Activated CD4-positive, alpha-beta memory T cell treated with anti-CD3 and anti-CD28 coated beads for 36 hours (primary cell): ENCODE measurements at regions not wholly inside any gene's neighbourhood (a gene's known extent, or its start where the extent isn't known, plus 50 kb on each side); places are given as distances from the start of the nearest gene placed in this dataset.
"Not testable (repeated sequence)": the region's sequence is repeated elsewhere in the genome, so short reads cannot be mapped to it uniquely, and the experiment has no call there.

Source experiments
- CTCF ChIA-PET: fragments of 350-600 bp; sonication (Branson Sonifier 250); formaldehyde crosslinking; loops from one replicate; lab custom pipeline; 2021; ENCODE audit warnings: antibody characterized with exemption, inconsistent platforms; lab: Charles Lee
- POLR2A ChIA-PET: fragments of 350-600 bp; sonication (Branson Sonifier 250); formaldehyde crosslinking; loops from one replicate; lab custom pipeline; 2021; ENCODE audit warnings: antibody characterized with exemption; lab: Charles Lee
- DNase-seq: peaks from one replicate; pipeline ENCODE4 v3.0.0-alpha.2; 2020
- H3K27ac Mint-ChIP-seq: one replicate; pipeline ENCODE4 v1.8.0; 2021; ENCODE audit warnings: mixed read lengths
- H3K27me3 Mint-ChIP-seq: one replicate; pipeline ENCODE4 v1.8.0; 2021; ENCODE audit warnings: mixed read lengths
- H3K36me3 Mint-ChIP-seq: one replicate; pipeline ENCODE4 v1.8.0; 2021; ENCODE audit warnings: mixed read lengths
- H3K4me1 Mint-ChIP-seq: one replicate; pipeline ENCODE4 v1.8.0; 2021; ENCODE audit warnings: low read depth, mixed read lengths
- H3K4me3 Mint-ChIP-seq: one replicate; pipeline ENCODE4 v1.8.0; 2021; ENCODE audit warnings: mild to moderate bottlenecking, mixed read lengths
- H3K9me3 Mint-ChIP-seq: one replicate; pipeline ENCODE4 v1.8.0; 2021; ENCODE audit warnings: mixed read lengths
- intact Hi-C: fragments of 100-400 bp; cut with micrococcal nuclease; formaldehyde crosslinking; loops from one replicate; pipeline ENCODE4 v1.15.1; 2023

GRCh38 chr1:221971035-221971434 lies 229.1 kb upstream of the DUSP10 start:
- H3K9me3 Mint-ChIP-seq, H3K4me1 Mint-ChIP-seq, H3K27me3 Mint-ChIP-seq, CTCF ChIA-PET, intact Hi-C loops, H3K27ac Mint-ChIP-seq, H3K36me3 Mint-ChIP-seq, DNase-seq, POLR2A ChIA-PET, H3K4me3 Mint-ChIP-seq: not testable (repeated sequence)

- H3K36me3 Mint-ChIP-seq, H3K4me3 Mint-ChIP-seq, H3K9me3 Mint-ChIP-seq, POLR2A ChIA-PET, H3K4me1 Mint-ChIP-seq, H3K27ac Mint-ChIP-seq, intact Hi-C loops, DNase-seq, H3K27me3 Mint-ChIP-seq, CTCF ChIA-PET: not testable (repeated sequence)
Observed at GRCh38 chr1:221969298-221969858, 227.5 kb upstream of the DUSP10 start.

- DNase-seq, H3K9me3 Mint-ChIP-seq, H3K36me3 Mint-ChIP-seq, H3K4me3 Mint-ChIP-seq, CTCF ChIA-PET, H3K4me1 Mint-ChIP-seq, H3K27me3 Mint-ChIP-seq, POLR2A ChIA-PET, H3K27ac Mint-ChIP-seq, intact Hi-C loops: not testable (repeated sequence)
Observed at GRCh38 chr1:221967538-221967937, 225.6 kb upstream of the DUSP10 start.

- CTCF ChIA-PET, DNase-seq, H3K9me3 Mint-ChIP-seq, H3K4me3 Mint-ChIP-seq, intact Hi-C loops, H3K36me3 Mint-ChIP-seq, H3K27ac Mint-ChIP-seq, POLR2A ChIA-PET, H3K27me3 Mint-ChIP-seq, H3K4me1 Mint-ChIP-seq: not testable (repeated sequence)
Observed at GRCh38 chr1:221966888-221967287, 225.0 kb upstream of the DUSP10 start.

- DNase-seq, POLR2A ChIA-PET, H3K27ac Mint-ChIP-seq, H3K36me3 Mint-ChIP-seq, H3K9me3 Mint-ChIP-seq, CTCF ChIA-PET, intact Hi-C loops, H3K4me3 Mint-ChIP-seq, H3K27me3 Mint-ChIP-seq: not testable (repeated sequence)
- peaks cover 14% of the 10 kb centered on the region for H3K4me1 Mint-ChIP-seq
Observed at GRCh38 chr1:221965891-221966290, 224.0 kb upstream of the DUSP10 start.

- Mint-ChIP-seq H3K9me3 (no peaks in the 10 kb centered on the region), H3K36me3 (no peaks in the 10 kb centered on the region), H3K27me3 (no peaks in the 10 kb centered on the region), H3K4me1 (peaks cover 14% of the 10 kb centered on the region), H3K4me3 (no peak overlapping the region), H3K27ac (no peak overlapping the region)
- ChIA-PET POLR2A (no interaction called here), CTCF (no interaction called here)
- no peak for DNase-seq
- intact Hi-C loops, result no loop called here
Observed at GRCh38 chr1:221965252-221965651, 223.4 kb upstream of the DUSP10 start.

- intact Hi-C loops, result no loop called here
- DNase-seq, result no peak
- Mint-ChIP-seq H3K4me3 (no peak overlapping the region), H3K4me1 (peaks cover 14% of the 10 kb centered on the region), H3K36me3 (no peaks in the 10 kb centered on the region), H3K9me3 (no peaks in the 10 kb centered on the region), H3K27me3 (no peaks in the 10 kb centered on the region), H3K27ac (no peak overlapping the region)
- CTCF ChIA-PET, result no interaction called here
- POLR2A ChIA-PET, result no interaction called here
Observed at GRCh38 chr1:221963742-221964141, 221.9 kb upstream of the DUSP10 start.

GRCh38 chr1:221962385-221962784 lies 220.5 kb upstream of the DUSP10 start:
- CTCF ChIA-PET, result no interaction called here
- H3K27me3 Mint-ChIP-seq, result no peaks in the 10 kb centered on the region
- no peak overlapping the region for H3K4me3 Mint-ChIP-seq
- POLR2A ChIA-PET, result no interaction called here
- H3K4me1 Mint-ChIP-seq, result peaks cover 14% of the 10 kb centered on the region
- no peak overlapping the region for H3K27ac Mint-ChIP-seq
- no peak for DNase-seq
- no peaks in the 10 kb centered on the region for H3K36me3 Mint-ChIP-seq
- H3K9me3 Mint-ChIP-seq, result no peaks in the 10 kb centered on the region
- intact Hi-C loops, result no loop called here

- intact Hi-C loops, result loop anchor here (1.0 kb wide), 1 partner anchor 33 kb away; no protein-coding TSS in a partner anchor
- CTCF ChIA-PET, result interaction anchor here (0.6 kb wide), 1 partner anchor 697 kb away, joined by 3 read pairs; no protein-coding TSS in a partner anchor
- H3K4me3 Mint-ChIP-seq, result no peak overlapping the region
Observed at GRCh38 chr1:221961532-221962292, 219.8 kb upstream of the DUSP10 start.

GRCh38 chr1:221958161-221958562 lies 216.3 kb upstream of the DUSP10 start:
- H3K27me3 Mint-ChIP-seq, H3K9me3 Mint-ChIP-seq, H3K27ac Mint-ChIP-seq, POLR2A ChIA-PET, DNase-seq, H3K36me3 Mint-ChIP-seq, intact Hi-C loops, H3K4me3 Mint-ChIP-seq: not testable (repeated sequence)
- CTCF ChIA-PET, result interaction anchor here (0.7 kb wide), 1 partner anchor 243 kb away, joined by 3 read pairs; no protein-coding TSS in a partner anchor
- H3K4me1 Mint-ChIP-seq, result peaks cover 14% of the 10 kb centered on the region

More at GRCh38 chr1:221961532-221962292, 219.8 kb upstream of the DUSP10 start:
- peak overlapping the region; percentile 38 for H3K27ac Mint-ChIP-seq
- peaks cover 14% of the 10 kb centered on the region for H3K4me1 Mint-ChIP-seq
- POLR2A ChIA-PET, result interaction anchor here (0.8 to 0.9 kb wide), 2 partner anchors 117 to 232 kb away, joined by 3 read pairs; no protein-coding TSS in a partner anchor
- H3K9me3 Mint-ChIP-seq, result no peaks in the 10 kb centered on the region
- peaks cover 1% of the 10 kb centered on the region for H3K36me3 Mint-ChIP-seq
- peak; percentile 72 for DNase-seq
- no peaks in the 10 kb centered on the region for H3K27me3 Mint-ChIP-seq

- H3K27me3 Mint-ChIP-seq, H3K4me3 Mint-ChIP-seq, DNase-seq, POLR2A ChIA-PET, intact Hi-C loops, H3K27ac Mint-ChIP-seq, H3K9me3 Mint-ChIP-seq, H3K36me3 Mint-ChIP-seq: not testable (repeated sequence)
- CTCF ChIA-PET, result interaction anchor here (0.7 kb wide), 1 partner anchor 243 kb away, joined by 3 read pairs; no protein-coding TSS in a partner anchor
- peaks cover 11% of the 10 kb centered on the region for H3K4me1 Mint-ChIP-seq
Observed at GRCh38 chr1:221957350-221957749, 215.5 kb upstream of the DUSP10 start.

- Mint-ChIP-seq H3K4me1 (no peaks in the 10 kb centered on the region), H3K36me3 (no peaks in the 10 kb centered on the region), H3K4me3 (no peak overlapping the region), H3K9me3 (peaks cover 7% of the 10 kb centered on the region), H3K27ac (no peak overlapping the region), H3K27me3 (no peaks in the 10 kb centered on the region)
- no peak for DNase-seq
- POLR2A ChIA-PET, result no interaction called here
- intact Hi-C loops, result no loop called here
- CTCF ChIA-PET, result no interaction called here
Observed at GRCh38 chr1:221949996-221950395, 208.1 kb upstream of the DUSP10 start.
